Keratinocyte (primary cell): ENCODE measurements at regions not wholly inside any gene's neighbourhood (a gene's known extent, or its start where the extent isn't known, plus 50 kb on each side); places are given as distances from the start of the nearest gene placed in this dataset.

ENCODE experiments used
- DNase-seq: peaks from one replicate; pipeline ENCODE4 v3.0.0-alpha.2; 2011; ENCODE audit warnings: low read depth, missing footprints, low spot score
- FAIRE-seq: peaks from 2 replicates; lab custom pipeline; 2011; peaks lifted over from hg19 to GRCh38; lab: Jason Lieb, UNC
- H2AFZ ChIP-seq: 2 replicates; pipeline ENCODE4 v1.6.0; 2012; ENCODE audit warnings: low read length, control low read depth, inconsistent platforms; ENCODE audit not compliant: control insufficient read depth
- H3K27ac ChIP-seq: 2 replicates; pipeline ENCODE4 v1.5.1; 2011; ENCODE audit warnings: low read length; ENCODE audit not compliant: control insufficient read depth, insufficient read depth
- H3K27me3 ChIP-seq: 3 replicates; pipeline ENCODE4 v1.6.0; 2011; ENCODE audit warnings: low read length; ENCODE audit not compliant: control insufficient read depth, insufficient read depth; ENCODE audit errors: extremely low read depth
- H3K36me3 ChIP-seq, 2 experiments: 2 replicates in 1 of 2; 3 replicates in 1 of 2; pipeline ENCODE4 v1.5.1; 2011; ENCODE audit warnings: low read length in 2 of 2, mild to moderate bottlenecking in 1 of 2; ENCODE audit not compliant: control insufficient read depth in 2 of 2, insufficient read depth in 2 of 2; ENCODE audit errors: extremely low read depth in 1 of 2
- H3K4me1 ChIP-seq: 3 replicates; pipeline ENCODE4 v1.5.1; 2011; ENCODE audit warnings: low read length; ENCODE audit not compliant: control insufficient read depth, insufficient read depth; ENCODE audit errors: extremely low read depth
- H3K4me2 ChIP-seq: 3 replicates; pipeline ENCODE4 v1.6.0; 2011; ENCODE audit warnings: low read depth, low read length; ENCODE audit not compliant: control insufficient read depth, insufficient read depth; ENCODE audit errors: extremely low read depth
- H3K4me3 ChIP-seq, 3 experiments: fragments of 200-600 bp in 1 of 3; sonication (generic) in 1 of 3; 2 replicates in 2 of 3; 3 replicates in 1 of 3; pipeline ENCODE4 v1.5.1; 2011 to 2016; ENCODE audit warnings: low read length in 3 of 3, mild to moderate bottlenecking in 3 of 3, control low read depth in 2 of 3, inconsistent platforms in 1 of 3, low read depth in 1 of 3, mixed read lengths in 1 of 3, mixed run types in 1 of 3, moderate library complexity in 1 of 3; ENCODE audit not compliant: control insufficient read depth in 2 of 3, insufficient read depth in 2 of 3; ENCODE audit errors: extremely low read depth in 1 of 3
- H3K79me2 ChIP-seq: 2 replicates; pipeline ENCODE4 v1.6.0; 2012; ENCODE audit warnings: low read length; ENCODE audit not compliant: control insufficient read depth, insufficient read depth
- H3K9ac ChIP-seq: 3 replicates; pipeline ENCODE4 v1.6.0; 2011; ENCODE audit warnings: low read length; ENCODE audit not compliant: control insufficient read depth, insufficient read depth; ENCODE audit errors: extremely low read depth
- H3K9me1 ChIP-seq: 3 replicates; pipeline ENCODE4 v1.6.0; 2011; ENCODE audit warnings: low read length; ENCODE audit not compliant: control insufficient read depth, insufficient read depth; ENCODE audit errors: extremely low read depth
- H3K9me3 ChIP-seq: 2 replicates; pipeline ENCODE4 v1.5.1; 2012; ENCODE audit warnings: low read depth, low read length; ENCODE audit not compliant: control insufficient read depth
- H4K20me1 ChIP-seq: 3 replicates; pipeline ENCODE4 v1.6.0; 2011; ENCODE audit warnings: low read length; ENCODE audit not compliant: control insufficient read depth, insufficient read depth; ENCODE audit errors: extremely low read depth
- CTCF ChIP-seq, 3 experiments: IDR thresholded peaks in 1 of 3; conservative IDR thresholded peaks in 1 of 3; optimal IDR thresholded peaks in 1 of 3; 2 replicates in 2 of 3; 3 replicates in 1 of 3; pipeline versions ENCODE3 to v1.5.1; 2011; ENCODE audit warnings: low read length in 3 of 3, mild to moderate bottlenecking in 3 of 3, moderate library complexity in 2 of 3, control low read depth in 1 of 3, inconsistent platforms in 1 of 3; ENCODE audit not compliant: insufficient read depth in 2 of 3; ENCODE audit errors: extremely low read depth in 1 of 3
- EZH2 ChIP-seq: IDR thresholded peaks from one replicate; pipeline ENCODE4 v1.6.1; 2012; ENCODE audit warnings: inconsistent platforms, mild to moderate bottlenecking, low read length, moderate library complexity
- dilution Hi-C: fragments of 300-500 bp; cut with MboI; formaldehyde crosslinking; loops from one replicate; pipeline ENCODE4 v1.7.0; 2020; ENCODE audit warnings: low sequenced_read_pairs; ENCODE audit not compliant: extremely low pct_ligation_motif_present

- H3K9ac ChIP-seq, result no peak overlapping the region
- dilution Hi-C loops, result no loop called here
- H3K9me1 ChIP-seq, result no peaks in the 10 kb centered on the region
- no peaks in the 10 kb centered on the region for H4K20me1 ChIP-seq
- no peak overlapping the region for H2AFZ ChIP-seq
- no peaks in the 10 kb centered on the region for H3K27me3 ChIP-seq
- H3K79me2 ChIP-seq, result no peaks in the 10 kb centered on the region
- H3K9me3 ChIP-seq, result no peaks in the 10 kb centered on the region
- H3K4me2 ChIP-seq, result no peak overlapping the region
- no peak overlapping the region for H3K27ac ChIP-seq
- TF ChIP-seq EZH2, result no peak
- no peak for TF ChIP-seq CTCF (optimal IDR thresholded peaks at IDR 0.05 in 1 of 3, IDR thresholded peaks at IDR 0.05 in 1 of 3, conservative IDR thresholded peaks at IDR 0.05 in 1 of 3; ENCODE audit: extremely low read depth in 1 of 3, insufficient read depth in 2 of 3, low read length in 3 of 3)
- H3K36me3 ChIP-seq, result no peaks in the 10 kb centered on the region
- peaks cover 3% of the 10 kb centered on the region for H3K4me1 ChIP-seq
- H3K4me3 ChIP-seq, result no peak overlapping the region
- no peak for FAIRE-seq
- DNase-seq, result no peak
These were observed 297.5 kb downstream of the PCNX1 start for GRCh38 chr14:71204768-71205167.

- H4K20me1 ChIP-seq, result no peaks in the 10 kb centered on the region
- TF ChIP-seq CTCF (optimal IDR thresholded peaks at IDR 0.05 in 1 of 3, IDR thresholded peaks at IDR 0.05 in 1 of 3, conservative IDR thresholded peaks at IDR 0.05 in 1 of 3; ENCODE audit: extremely low read depth in 1 of 3, insufficient read depth in 2 of 3, low read length in 3 of 3), result no peak
- TF ChIP-seq EZH2, result no peak
- no peak overlapping the region for H3K4me3 ChIP-seq
- no peak overlapping the region for H3K9ac ChIP-seq
- dilution Hi-C loops, result no loop called here
- no peaks in the 10 kb centered on the region for H3K9me1 ChIP-seq
- no peaks in the 10 kb centered on the region for H3K79me2 ChIP-seq
- no peak for FAIRE-seq
- H3K36me3 ChIP-seq, result no peaks in the 10 kb centered on the region
- DNase-seq, result no peak
- H2AFZ ChIP-seq, result no peak overlapping the region
- no peaks in the 10 kb centered on the region for H3K27me3 ChIP-seq
- H3K4me2 ChIP-seq, result no peak overlapping the region
- no peak overlapping the region for H3K27ac ChIP-seq
- H3K9me3 ChIP-seq, result no peaks in the 10 kb centered on the region
- H3K4me1 ChIP-seq, result peaks cover 3% of the 10 kb centered on the region
These were observed 298.9 kb downstream of the PCNX1 start for GRCh38 chr14:71206123-71206522.
